ENCODE measurements at regions not wholly inside any gene's neighbourhood (a gene's known extent, or its start where the extent isn't known, plus 50 kb on each side); places are given as distances from the start of the nearest gene placed in this dataset.

- no peak for DNase-seq (ENCODE audit: low read depth in 4 of 4, low spot score in 3 of 4)
Measured at GRCh38 chr5:98664736-98665135, 108.7 kb upstream of the RGMB start.

GRCh38 chr5:98679963-98680362, 93.5 kb upstream of the RGMB start:
- DNase-seq (ENCODE audit: low read depth in 4 of 4, low spot score in 3 of 4) = no peak

GRCh38 chr5:98690002-98690401, 83.5 kb upstream of the RGMB start:
- DNase-seq (ENCODE audit: low read depth in 4 of 4, low spot score in 3 of 4) = no peak

GRCh38 chr5:98694902-98695301, 78.6 kb upstream of the RGMB start:
- DNase-seq (ENCODE audit: low read depth in 4 of 4, low spot score in 3 of 4) = no peak

GRCh38 chr5:98698359-98698758, 75.1 kb upstream of the RGMB start:
- no peak for DNase-seq (ENCODE audit: low read depth in 4 of 4, low spot score in 3 of 4)

GRCh38 chr5:98700730-98701129, 72.7 kb upstream of the RGMB start:
- no peak for DNase-seq (ENCODE audit: low read depth in 4 of 4, low spot score in 3 of 4)

GRCh38 chr5:98705841-98706240, 67.6 kb upstream of the RGMB start:
- DNase-seq (ENCODE audit: low read depth in 4 of 4, low spot score in 3 of 4) = no peak

GRCh38 chr5:98709681-98710080, 63.8 kb upstream of the RGMB start:
- no peak for DNase-seq (ENCODE audit: low read depth in 4 of 4, low spot score in 3 of 4)

GRCh38 chr5:98713027-98713426, 60.4 kb upstream of the RGMB start:
- no peak for DNase-seq (ENCODE audit: low read depth in 4 of 4, low spot score in 3 of 4)

- no peak for DNase-seq (ENCODE audit: low read depth in 4 of 4, low spot score in 3 of 4)
Measured at GRCh38 chr5:98713856-98714255, 59.6 kb upstream of the RGMB start.

GRCh38 chr5:98714710-98715288, 58.7 kb upstream of the RGMB start:
- no peak for DNase-seq (ENCODE audit: low read depth in 4 of 4, low spot score in 3 of 4)

GRCh38 chr5:98721231-98721928, 52.1 kb upstream of the RGMB start:
- DNase-seq (ENCODE audit: low read depth in 4 of 4, low spot score in 3 of 4) = no peak

GRCh38 chr5:98722188-98722587, 51.3 kb upstream of the RGMB start:
- no peak for DNase-seq (ENCODE audit: low read depth in 4 of 4, low spot score in 3 of 4)

GRCh38 chr5:98723061-98723460, 50.4 kb upstream of the RGMB start:
- DNase-seq (ENCODE audit: low read depth in 4 of 4, low spot score in 3 of 4) = no peak

Data from right renal pelvis (tissue), 4 donors.